ENCODE measurements at regions not wholly inside any gene's neighbourhood (a gene's known extent, or its start where the extent isn't known, plus 50 kb on each side); places are given as distances from the start of the nearest gene placed in this dataset.

GRCh38 chr4:17142232-17142711 is 243.8 kb upstream of the LDB2 start:
- Histone ChIP-seq H2AFZ (ENCODE audit: insufficient read depth, low read depth, low read length, poor library complexity, severe bottlenecking) (no peak overlapping the region), H3K4me1 (ENCODE audit: control insufficient read depth in 1 of 2, insufficient read depth in 2 of 2, low read length in 2 of 2) (no peaks in the 10 kb centered on the region), H3K4me2 (replicated peaks; ENCODE audit: extremely low read depth, low read length, poor library complexity, severe bottlenecking) (no peak overlapping the region), H3K27ac (ENCODE audit: low read depth in 1 of 2, low read length in 2 of 2) (no peak overlapping the region), H3K27me3 (ENCODE audit: control insufficient read depth in 2 of 2, insufficient read depth in 2 of 2, low read length in 2 of 2) (no peaks in the 10 kb centered on the region), H3K9me3 (replicated peaks in 1 of 2; ENCODE audit: control insufficient read depth in 1 of 2, insufficient read depth in 1 of 2, low read length in 2 of 2) (peaks cover 21 to 26% of the 10 kb centered on the region in 2 donors), H3K79me2 (ENCODE audit: insufficient read depth, low read length) (no peaks in the 10 kb centered on the region), H3K4me3 (replicated peaks in 1 of 3; ENCODE audit: low read depth in 2 of 3, low read length in 3 of 3) (no peak overlapping the region), H3K36me3 (replicated peaks in 1 of 2; ENCODE audit: control insufficient read depth in 1 of 2, insufficient read depth in 2 of 2, low read length in 2 of 2) (no peaks in the 10 kb centered on the region), H3K9ac (ENCODE audit: insufficient read depth, low read length, poor library complexity, severe bottlenecking) (no peak overlapping the region), H4K20me1 (ENCODE audit: insufficient read depth, low read length) (no peaks in the 10 kb centered on the region)
- intact Hi-C loops (cut with micrococcal nuclease) = no loop called here
- no peak for DNase-seq
- Mint-ChIP-seq H3K9me3 (peaks cover 11 to 31% (median 17%) of the 10 kb centered on the region in 7 donors), H3K36me3 (no peaks in the 10 kb centered on the region), H3K4me3 (no peak overlapping the region), H3K27me3 (ENCODE audit: low read depth in 3 of 3) (peaks cover 0 to 3% (median 1%) of the 10 kb centered on the region in 3 donors), H3K27ac (no peak overlapping the region), H3K4me1 (no peaks in the 10 kb centered on the region)
- no peak for TF ChIP-seq CTCF (IDR thresholded peaks at IDR 0.05)

GRCh38 chr4:17138847-17139246 is 240.4 kb upstream of the LDB2 start:
- H2AFZ ChIP-seq (ENCODE audit: insufficient read depth, low read depth, low read length, poor library complexity, severe bottlenecking) = no peak overlapping the region
- Mint-ChIP-seq H3K27me3 (ENCODE audit: low read depth in 3 of 3) (peaks cover 0 to 5% (median 1%) of the 10 kb centered on the region in 3 donors), H3K27ac (no peak overlapping the region), H3K4me1 (no peaks in the 10 kb centered on the region), H3K36me3 (no peaks in the 10 kb centered on the region), H3K9me3 (peaks cover 11 to 24% (median 17%) of the 10 kb centered on the region in 7 donors), H3K4me3 (no peak overlapping the region)
- no peaks in the 10 kb centered on the region for H3K27me3 ChIP-seq (ENCODE audit: control insufficient read depth in 2 of 2, insufficient read depth in 2 of 2, low read length in 2 of 2)
- peaks cover 20 to 29% of the 10 kb centered on the region in 2 donors for H3K9me3 ChIP-seq (replicated peaks in 1 of 2; ENCODE audit: control insufficient read depth in 1 of 2, insufficient read depth in 1 of 2, low read length in 2 of 2)
- no peak overlapping the region for H3K27ac ChIP-seq (ENCODE audit: low read depth in 1 of 2, low read length in 2 of 2)
- no peaks in the 10 kb centered on the region for H4K20me1 ChIP-seq (ENCODE audit: insufficient read depth, low read length)
- no peaks in the 10 kb centered on the region for H3K36me3 ChIP-seq (replicated peaks in 1 of 2; ENCODE audit: control insufficient read depth in 1 of 2, insufficient read depth in 2 of 2, low read length in 2 of 2)
- H3K79me2 ChIP-seq (ENCODE audit: insufficient read depth, low read length) = no peaks in the 10 kb centered on the region
- H3K4me3 ChIP-seq (replicated peaks in 1 of 3; ENCODE audit: low read depth in 2 of 3, low read length in 3 of 3) = no peak overlapping the region
- intact Hi-C loops (cut with micrococcal nuclease) = no loop called here
- DNase-seq = no peak
- no peak overlapping the region for H3K9ac ChIP-seq (ENCODE audit: insufficient read depth, low read length, poor library complexity, severe bottlenecking)
- H3K4me1 ChIP-seq (ENCODE audit: control insufficient read depth in 1 of 2, insufficient read depth in 2 of 2, low read length in 2 of 2) = no peaks in the 10 kb centered on the region
- H3K4me2 ChIP-seq (replicated peaks; ENCODE audit: extremely low read depth, low read length, poor library complexity, severe bottlenecking) = no peak overlapping the region
- TF ChIP-seq CTCF (IDR thresholded peaks at IDR 0.05) = no peak
